NOMO-1 (cell line): ENCODE measurements at regions not wholly inside any gene's neighbourhood (a gene's known extent, or its start where the extent isn't known, plus 50 kb on each side); places are given as distances from the start of the nearest gene placed in this dataset.

Experiments
- DNase-seq, 2 experiments: peaks; one replicate each; lab custom pipeline; 2025; ENCODE audit not compliant: unreplicated experiment in 2 of 2; lab: John Stamatoyannopoulos, UW

- DNase-seq: no peak
Observed at GRCh38 chr7:18400726-18401125, 94.8 kb upstream of the HDAC9 start.

- peak; percentile 10 to 55 for DNase-seq
Observed at GRCh38 chr7:18401757-18402156, 93.8 kb upstream of the HDAC9 start.

DNA sequence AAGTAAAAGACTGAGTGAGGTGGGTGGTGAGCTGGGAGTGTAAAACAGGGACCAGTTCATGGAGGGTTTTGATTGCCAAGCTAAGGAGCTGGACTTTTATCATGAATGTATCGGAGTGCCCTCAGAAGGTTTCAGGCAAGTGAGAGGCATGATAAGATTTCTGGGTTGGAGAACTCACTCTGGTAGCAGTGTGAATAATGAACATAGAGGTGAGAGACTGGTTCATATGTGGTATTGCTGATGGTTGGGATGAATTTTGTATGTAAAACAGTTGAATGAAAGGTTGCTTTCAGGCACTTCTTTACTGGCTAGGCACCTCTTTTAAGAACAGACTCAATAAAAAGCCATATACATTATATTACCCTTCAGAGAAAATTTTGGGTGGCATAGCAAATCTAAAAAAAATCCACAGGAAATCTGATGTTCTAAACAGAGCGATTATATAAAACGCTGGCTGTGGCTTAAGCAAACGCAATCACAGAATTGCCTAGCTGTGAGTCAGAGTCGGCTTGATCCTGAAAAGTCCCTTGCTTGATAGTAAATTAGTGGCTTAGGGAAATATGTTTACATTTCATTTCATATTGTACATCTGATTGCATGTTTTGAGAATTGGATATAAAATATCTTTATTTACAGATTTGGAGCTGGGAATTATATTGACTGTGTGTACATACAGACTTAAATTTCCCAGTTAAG is 92.9 kb upstream of the HDAC9 start:
- no peak for DNase-seq

- DNase-seq: no peak
Observed at GRCh38 chr7:18405726-18406125, 89.8 kb upstream of the HDAC9 start.

- no peak for DNase-seq
Observed at GRCh38 chr7:18407385-18407784, 88.2 kb upstream of the HDAC9 start.

DNA sequence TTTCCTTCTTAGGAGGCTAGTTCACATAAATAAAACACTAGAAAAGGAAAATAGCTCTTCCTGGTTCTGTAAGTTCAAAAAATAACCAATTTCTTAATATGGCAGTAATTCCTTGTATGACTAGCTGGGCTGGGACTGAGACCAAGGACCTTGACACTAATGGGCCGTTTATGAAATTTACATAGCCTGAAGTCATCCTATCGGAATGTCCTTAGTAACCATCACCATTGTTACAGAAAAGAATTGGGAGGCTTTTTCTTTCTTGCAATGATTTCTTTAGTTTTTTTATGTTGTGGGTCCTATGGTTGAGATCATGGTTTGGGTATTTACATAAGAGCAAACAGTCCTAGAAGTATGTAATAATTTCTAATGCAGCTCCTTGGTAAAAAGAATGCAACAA is 87.1 kb upstream of the HDAC9 start:
- no peak for DNase-seq

DNA sequence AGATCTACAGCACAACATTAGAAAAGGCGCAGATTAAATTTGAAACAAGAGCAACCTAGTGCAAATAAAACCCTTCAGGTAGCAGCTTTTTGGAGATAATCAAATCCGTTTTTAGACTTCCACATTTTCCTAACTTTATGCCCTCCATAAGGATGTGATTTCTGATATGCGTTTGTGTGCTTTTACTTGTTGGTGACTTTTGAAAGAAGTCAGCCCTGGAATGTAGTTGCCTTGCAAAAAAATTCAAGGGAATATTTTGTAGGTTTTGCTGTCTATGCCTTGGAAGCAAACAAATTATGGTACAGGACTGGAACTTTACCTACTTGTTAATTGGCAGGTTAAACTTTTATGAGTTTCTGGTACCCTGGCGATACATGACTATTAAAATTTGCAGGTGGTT is 86.7 kb upstream of the HDAC9 start:
- DNase-seq: no peak

DNA sequence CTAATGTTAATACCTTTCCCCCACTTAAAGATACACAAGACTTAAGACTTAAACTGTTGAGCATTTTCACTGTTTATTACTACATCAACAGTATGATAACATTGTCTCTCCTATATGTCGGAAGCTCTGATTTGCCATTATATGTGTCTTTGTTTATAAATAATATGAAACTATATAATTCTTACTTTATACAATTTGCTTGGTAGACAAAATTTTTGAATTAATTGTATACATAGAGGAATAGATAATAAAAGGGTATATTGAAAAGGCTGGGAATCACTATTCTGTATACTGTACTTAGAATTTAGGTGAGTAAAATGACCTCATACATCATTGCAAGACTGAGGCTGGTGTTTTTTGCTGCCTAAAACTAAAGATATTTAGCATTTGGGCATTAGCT is 82.1 kb upstream of the HDAC9 start:
- no peak for DNase-seq

GRCh38 chr7:18414885-18415284 is 80.7 kb upstream of the HDAC9 start:
- no peak for DNase-seq

- no peak for DNase-seq
Observed at GRCh38 chr7:18416988-18417387, 78.6 kb upstream of the HDAC9 start.

DNA sequence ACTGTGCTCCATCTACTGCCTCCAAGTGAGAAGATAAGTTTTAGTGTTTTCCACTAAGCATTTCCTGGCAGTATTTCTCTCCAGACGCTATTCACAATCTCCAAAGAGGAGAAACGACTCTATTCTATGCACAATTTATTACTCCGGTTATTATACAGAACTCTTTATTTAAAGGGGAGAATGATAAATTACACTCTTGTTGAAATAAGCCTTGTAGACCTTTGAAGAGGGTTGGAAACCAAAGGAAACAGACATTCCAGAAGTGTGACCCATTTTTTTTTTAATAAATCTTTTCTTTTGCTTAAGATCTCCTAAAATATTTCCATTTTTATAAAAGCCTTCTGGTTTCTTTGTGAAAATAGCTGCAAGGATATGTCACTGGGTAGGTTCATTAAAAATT is 76.1 kb upstream of the HDAC9 start:
- no peak for DNase-seq

- DNase-seq: no peak
Observed at GRCh38 chr7:18420108-18420507, 75.4 kb upstream of the HDAC9 start.

DNA sequence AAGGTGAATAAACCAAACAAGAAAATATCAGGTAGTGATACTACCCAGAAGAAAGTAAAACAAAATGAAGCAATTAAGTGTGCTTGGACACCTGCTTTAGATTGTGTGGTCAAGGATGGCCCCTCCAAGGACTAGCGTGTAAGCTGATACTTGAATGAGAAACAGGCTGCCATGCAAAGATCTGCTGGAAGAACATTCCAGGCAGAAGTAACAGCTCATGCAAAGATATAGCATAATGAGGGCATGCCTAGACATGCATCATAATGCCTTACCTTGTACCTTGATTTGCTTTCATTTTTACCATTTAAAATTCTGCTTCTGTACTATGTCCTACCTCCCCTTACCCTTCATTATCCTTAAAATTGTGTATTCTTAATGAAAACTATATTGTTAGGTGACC is 74.8 kb upstream of the HDAC9 start:
- DNase-seq: no peak

DNA sequence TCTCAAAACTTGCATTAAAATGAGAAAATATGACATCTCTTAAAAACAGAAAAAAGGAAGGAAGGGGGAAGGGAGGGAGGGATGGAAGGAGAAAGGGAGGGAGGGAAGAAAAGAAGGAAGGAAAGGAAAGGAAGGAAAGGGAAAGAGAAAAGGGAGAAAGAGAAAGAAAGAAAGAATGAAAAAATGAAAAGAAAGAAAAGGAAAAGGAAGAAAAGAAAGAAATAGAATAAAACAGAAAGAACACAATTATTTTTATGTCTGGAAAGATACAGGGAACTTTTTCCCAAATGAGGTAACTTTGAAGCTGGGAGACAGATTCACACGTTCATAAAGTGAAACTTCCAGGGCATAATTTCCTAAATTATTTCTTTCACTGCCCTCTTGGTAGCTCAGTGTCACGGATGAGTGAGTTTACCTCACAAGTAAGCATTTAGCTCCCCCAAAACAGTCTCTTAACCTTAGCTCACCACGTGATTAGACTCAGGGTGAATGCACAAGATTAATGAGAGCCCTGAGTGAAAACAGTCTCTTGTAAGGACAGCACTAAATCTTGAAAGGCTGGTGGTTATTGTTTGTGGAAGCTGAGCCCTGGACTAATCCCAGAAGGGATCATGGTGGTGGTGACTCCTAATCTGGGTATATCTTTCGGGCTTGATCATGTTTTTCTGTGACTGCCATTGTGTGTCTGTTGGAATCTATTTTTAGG is 74.1 kb upstream of the HDAC9 start:
- DNase-seq: no peak

DNA sequence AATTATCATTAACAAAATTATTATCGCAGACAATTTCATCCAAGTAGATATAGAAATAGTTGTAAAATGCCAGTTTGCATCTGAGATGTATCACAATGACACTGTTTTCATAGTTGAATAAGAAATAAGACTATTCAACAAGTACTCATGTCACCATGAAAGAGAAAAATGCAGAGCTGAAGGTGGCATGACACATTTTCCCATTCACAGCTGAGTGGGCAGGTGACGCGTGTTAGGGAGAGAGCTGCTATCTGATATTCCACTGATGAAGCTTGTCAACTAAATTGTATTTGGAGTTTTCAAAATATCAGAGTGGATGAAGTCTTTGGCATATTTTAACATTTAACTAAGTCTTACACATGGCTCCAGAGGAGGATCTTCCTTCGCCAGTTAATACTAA is 70.3 kb upstream of the HDAC9 start:
- no peak for DNase-seq

DNA sequence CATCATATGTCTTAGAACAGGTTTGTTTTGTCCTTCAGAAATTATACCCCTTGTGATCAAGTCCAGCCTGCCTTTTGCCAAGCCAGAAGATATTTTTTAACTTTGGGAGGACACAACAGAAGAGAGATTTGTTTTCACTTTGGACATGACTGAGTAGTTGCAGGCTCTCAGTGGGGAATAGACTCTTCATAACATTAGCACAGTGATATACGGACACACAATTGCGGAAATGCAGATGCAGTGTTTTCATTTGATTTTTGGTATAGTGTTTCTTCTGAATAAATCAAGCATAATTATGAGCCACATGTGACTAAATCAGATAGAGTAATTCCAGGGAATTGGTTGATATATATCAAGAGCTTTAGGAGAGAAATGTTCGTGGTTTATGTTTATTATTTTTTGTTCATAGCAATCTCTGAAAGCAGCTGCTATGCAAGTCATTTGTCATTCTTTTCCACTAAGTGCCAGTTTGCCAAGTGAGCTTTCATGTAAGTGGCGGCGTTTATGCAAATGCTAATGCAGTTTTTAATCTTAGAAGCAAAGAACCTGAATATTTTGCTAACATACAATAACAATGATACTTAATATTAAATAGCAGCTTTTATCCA is 69.6 kb upstream of the HDAC9 start:
- no peak for DNase-seq

GRCh38 chr7:18426564-18427226 is 68.9 kb upstream of the HDAC9 start:
- no peak for DNase-seq

DNA sequence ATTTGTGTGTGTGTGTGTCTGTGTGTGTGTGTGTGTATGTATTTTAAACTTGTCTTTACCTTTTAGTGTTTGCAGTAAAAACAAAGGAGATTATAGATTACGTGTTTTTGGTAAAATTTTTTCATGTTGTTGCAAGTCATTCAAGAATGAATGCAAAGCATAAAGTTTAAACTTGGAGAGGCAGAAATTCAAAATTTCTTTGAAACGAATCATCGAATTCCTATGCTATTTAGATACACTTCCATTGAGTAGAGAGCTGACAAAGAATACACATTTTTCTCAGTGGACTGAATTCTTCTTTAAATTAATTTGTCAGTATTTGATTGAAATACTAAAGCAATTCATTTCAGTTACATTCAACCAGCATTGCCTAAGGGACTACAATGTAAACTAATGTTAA is 66.0 kb upstream of the HDAC9 start:
- DNase-seq: no peak

DNA sequence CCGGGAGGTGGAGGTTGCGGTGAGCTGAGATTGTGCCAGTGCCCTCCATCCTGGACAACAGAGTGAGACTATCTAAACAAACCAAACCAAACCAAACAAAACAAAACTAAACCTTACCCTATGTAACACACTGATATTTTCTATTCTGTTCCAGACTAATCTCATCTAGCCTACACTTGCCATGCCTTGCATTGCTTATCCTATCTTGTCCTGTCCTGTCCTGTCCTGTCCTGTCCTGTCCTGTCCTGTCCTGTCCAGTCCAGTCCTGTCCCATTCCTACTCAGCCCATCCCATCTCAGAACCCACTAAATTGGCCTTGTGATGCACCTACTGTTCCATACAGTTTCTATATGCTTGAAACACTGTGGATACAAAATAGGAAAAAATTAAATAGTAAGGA is 64.7 kb upstream of the HDAC9 start:
- no peak for DNase-seq

- no peak for DNase-seq
Observed at GRCh38 chr7:18434171-18434570, 61.4 kb upstream of the HDAC9 start.

DNA sequence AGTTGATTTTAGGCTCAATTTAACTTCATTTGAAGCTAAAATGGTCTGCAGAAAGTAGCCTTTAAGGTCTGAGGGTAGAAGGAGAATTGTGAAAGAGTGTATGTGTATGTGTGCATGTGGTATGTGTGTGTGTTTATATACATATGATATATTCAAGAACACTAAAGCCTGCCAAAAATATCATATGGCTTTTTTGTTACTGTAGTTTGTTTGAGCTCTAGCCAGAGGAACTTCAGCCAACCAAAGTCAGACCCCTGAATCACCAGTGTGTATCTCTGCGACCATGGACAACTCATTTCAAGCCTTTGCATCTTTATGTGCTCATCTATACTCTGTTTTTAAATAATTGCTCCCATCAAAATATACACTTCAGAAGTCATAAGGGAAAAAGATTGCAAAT is 58.4 kb upstream of the HDAC9 start:
- DNase-seq: no peak

GRCh38 chr7:18440934-18441333 is 54.6 kb upstream of the HDAC9 start:
- no peak for DNase-seq
